HG03039 (cell line): ENCODE measurements at regions not wholly inside any gene's neighbourhood (a gene's known extent, or its start where the extent isn't known, plus 50 kb on each side); places are given as distances from the start of the nearest gene placed in this dataset.
"Not testable (repeated sequence)": the region's sequence is repeated elsewhere in the genome, so short reads cannot be mapped to it uniquely, and the experiment has no call there.

Source experiments
- ATAC-seq: cut with Tn5 transposase; IDR thresholded peaks from one replicate; pipeline ENCODE4 v1.9.1; 2021; ENCODE audit warnings: mild to moderate bottlenecking, moderate library complexity; ENCODE audit not compliant: unreplicated experiment

- ATAC-seq = no peak
Measured at GRCh38 chr10:129040377-129040776, 426.7 kb upstream of the MGMT start.

DNA sequence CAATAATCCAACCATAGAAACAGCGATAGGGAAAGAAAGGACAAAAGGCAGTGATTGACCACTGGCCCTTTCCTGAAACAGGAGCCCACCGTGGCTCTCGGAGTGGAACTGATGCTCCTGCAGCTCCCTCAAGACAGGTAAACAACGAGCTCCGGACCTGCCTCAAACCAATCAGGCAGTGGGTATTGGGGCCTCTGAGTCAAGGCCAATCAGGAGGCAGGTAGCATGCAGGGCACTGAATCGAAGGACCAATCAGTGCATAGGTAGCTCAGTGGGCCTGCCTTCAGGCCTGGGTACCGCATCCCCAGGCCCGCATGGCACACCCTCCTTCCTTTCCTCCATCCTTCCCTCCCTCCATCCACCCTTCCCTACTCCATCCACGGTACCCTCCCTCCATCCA lies 425.1 kb upstream of the MGMT start:
- no peak for ATAC-seq

- ATAC-seq = no peak
Measured at GRCh38 chr10:129042776-129043595, 424.1 kb upstream of the MGMT start.

- no peak for ATAC-seq
Measured at GRCh38 chr10:129043691-129044090, 423.4 kb upstream of the MGMT start.

- ATAC-seq = no peak
Measured at GRCh38 chr10:129045599-129045998, 421.4 kb upstream of the MGMT start.

DNA sequence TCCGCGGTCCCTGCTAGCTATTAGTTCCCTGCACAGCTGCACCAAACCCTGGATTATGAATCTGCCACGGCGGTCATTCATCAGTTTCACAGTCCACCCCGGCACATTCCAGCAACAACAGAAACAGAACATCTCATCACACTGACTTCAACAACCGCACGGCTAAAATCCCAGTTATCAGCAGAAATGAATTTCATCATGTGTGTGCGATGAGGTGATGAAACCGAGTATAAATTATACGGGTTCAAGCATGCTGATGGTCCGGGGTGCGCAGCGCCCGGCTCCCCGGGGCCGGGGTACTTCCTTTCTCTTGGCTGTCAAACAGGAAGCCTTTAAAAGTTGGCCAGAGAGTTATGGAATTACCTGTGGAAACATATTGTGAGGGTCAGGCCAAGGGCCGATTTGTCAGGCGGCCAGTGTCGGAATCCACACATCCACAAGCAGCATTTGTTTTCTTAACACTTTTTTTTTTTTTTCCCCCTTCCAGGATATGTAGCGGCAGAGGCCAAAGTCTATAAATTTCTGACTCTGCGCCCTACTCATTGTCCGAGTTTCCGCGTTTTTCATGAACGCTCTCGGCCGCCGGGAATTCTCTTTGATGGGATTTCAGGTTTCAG lies 420.9 kb upstream of the MGMT start:
- ATAC-seq = no peak

DNA sequence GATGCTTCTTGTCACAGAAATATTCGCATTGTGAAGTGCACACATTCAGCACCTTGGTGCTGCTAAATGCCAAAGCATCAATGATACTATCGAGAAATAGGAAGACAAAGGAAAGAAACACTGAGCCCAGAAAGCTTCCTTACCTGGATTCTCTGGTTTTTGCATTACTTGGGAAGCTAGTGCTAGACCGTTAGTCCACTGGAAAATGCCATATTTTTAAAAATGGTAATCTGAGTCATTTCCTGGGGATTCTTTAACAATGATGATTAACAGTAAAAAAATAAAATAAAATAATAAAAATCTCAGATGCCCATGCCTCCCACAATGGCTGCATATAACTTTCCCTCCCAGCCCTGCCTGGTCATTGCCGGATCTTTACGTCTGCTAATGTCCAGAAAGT lies 420.1 kb upstream of the MGMT start:
- no peak for ATAC-seq

DNA sequence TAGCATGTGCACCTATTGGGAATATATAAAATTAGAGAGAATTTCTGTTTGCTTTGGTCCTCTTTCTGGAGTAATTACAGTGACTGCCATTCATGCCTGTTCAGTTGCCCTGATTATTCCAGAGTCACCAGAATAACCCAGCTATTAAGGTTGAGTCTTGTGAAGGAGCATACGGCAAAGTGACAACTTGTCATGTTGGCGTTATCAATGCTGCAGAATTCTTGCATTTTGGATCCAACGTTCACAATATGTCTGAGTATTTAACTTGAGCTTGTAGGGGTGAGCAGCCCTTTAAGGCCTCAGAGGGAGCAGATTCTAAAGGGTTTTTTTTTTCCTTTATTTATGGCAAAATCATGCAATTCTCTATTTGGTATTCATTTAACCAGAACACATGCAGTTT lies 419.4 kb upstream of the MGMT start:
- ATAC-seq = no peak

DNA sequence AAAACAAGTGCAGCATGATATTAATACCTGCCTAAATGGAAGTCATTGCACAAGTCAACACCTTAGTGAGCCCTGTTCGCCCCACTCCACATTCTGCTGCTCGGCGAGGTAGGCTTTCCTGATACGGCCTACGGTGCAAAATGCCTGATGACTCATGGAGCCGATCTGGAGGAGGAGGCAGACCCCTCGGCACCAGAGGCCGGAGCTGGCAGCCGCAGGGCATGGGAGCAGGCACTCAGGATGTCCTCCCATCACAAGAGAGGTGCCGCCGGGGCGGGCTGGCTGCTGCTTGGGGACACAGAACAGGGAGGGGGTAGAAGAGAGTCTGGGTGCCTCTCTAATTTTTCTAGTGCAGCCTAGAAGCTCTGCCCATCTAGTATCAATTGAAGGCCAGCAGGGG lies 418.5 kb upstream of the MGMT start:
- no peak for ATAC-seq

- ATAC-seq = no peak
Measured at GRCh38 chr10:129049501-129049900, 417.5 kb upstream of the MGMT start.

GRCh38 chr10:129055225-129055624 lies 411.8 kb upstream of the MGMT start:
- ATAC-seq = no peak

- ATAC-seq = no peak
Measured at GRCh38 chr10:129055986-129056385, 411.1 kb upstream of the MGMT start.

DNA sequence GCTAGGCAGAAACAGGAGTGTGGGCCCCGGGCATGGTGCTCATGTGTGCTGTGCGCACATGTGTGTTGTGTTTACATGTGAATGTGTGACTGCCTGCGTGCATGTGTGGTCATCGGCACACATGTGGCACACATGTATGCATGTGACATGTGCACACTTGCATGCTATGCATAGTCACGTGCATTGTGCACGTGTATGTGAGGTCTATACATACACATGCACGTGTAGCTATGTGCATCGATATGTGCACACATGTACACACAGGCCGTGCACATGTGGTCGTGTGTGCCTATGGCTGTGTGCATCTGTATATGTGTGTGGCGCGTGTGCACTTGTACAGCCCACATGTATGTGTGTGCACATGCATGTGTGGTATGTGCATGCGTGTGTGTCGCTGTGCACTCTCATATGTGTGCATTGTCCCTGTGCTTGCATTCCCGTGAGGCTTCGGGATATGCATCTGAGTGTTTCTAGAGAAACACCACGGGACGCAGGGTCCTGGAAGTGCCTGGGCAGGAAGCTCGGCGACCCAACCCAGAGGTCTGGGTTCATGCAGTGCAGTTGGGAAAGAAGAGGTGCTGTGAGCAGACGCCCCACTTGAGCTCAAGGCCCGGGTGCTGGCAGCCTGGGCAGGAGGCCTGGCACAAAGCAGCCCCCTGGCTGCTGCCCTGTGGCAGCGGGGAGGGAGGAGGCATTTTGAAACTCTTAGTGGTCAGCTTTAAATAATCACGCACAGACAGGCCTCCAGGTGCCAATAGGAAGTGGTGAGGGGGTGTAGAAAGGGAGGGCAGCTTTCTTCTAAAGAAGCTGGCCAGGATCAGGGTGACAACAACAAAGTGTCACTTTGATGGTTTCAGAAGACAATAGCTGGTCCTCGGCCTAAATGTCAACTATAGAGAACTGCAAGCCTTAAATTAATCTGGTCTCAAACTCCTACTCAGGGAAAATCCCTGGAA lies 410.0 kb upstream of the MGMT start:
- ATAC-seq = no peak

DNA sequence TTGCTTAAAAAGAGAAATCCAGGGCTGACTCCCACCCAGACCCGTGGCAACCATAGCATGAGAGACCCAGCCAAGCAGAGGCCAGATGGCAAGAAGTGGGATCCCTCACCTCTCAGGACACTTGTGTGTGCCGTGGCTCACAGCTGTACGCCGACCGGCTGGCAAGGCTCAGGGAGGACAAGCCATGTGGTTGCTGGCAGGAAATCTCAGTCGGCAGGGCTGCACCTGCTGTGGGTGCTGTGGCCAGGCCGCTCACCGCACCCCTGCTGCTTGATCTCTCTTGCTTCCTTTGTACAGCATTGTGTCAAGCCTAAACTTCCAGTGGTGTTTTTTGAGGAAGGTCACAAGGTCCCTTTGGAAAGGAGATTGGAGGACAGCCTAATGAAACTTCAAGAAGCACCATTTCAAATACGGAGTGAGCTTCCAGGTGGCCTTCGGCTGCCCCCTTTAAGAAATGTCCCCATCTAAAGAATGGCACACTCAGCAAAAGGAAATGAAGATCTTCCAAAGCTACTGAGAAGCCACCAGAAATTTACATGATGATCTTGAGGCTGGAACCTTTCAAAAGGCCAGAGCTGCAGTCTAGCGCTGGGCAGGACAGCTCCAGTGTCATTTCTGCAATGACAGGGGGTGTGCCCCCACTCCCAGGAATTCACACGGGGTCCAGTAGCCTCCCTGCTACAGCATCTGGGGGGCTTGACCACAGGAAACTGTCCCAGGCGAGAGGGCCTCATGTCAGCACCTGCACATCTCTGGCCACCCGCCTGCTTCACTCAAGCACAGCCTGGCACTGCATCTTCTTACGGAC lies 409.0 kb upstream of the MGMT start:
- ATAC-seq = peak; percentile 54

- no peak for ATAC-seq
Measured at GRCh38 chr10:129058664-129059155, 408.3 kb upstream of the MGMT start.

DNA sequence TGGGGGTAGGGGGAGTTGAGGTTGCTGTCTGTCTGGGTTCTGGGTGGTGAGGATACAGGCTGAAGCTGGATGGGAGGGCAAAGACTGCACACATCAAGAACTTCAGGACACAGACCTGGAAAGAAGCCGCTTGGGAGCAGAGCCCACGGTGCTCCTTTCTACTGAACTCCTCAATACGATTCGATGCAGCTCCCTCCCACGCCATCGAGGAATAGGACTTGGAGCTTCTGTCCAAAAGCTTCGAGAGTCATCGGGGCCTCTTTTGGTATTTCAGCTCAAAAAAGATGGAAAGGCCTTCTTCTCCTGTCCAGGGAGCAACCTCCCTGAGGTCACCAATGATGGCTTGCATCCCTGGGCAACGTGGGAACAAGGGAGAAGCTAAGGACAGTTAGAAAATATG lies 407.1 kb upstream of the MGMT start:
- no peak for ATAC-seq

GRCh38 chr10:129063212-129063611 lies 403.8 kb upstream of the MGMT start:
- no peak for ATAC-seq

DNA sequence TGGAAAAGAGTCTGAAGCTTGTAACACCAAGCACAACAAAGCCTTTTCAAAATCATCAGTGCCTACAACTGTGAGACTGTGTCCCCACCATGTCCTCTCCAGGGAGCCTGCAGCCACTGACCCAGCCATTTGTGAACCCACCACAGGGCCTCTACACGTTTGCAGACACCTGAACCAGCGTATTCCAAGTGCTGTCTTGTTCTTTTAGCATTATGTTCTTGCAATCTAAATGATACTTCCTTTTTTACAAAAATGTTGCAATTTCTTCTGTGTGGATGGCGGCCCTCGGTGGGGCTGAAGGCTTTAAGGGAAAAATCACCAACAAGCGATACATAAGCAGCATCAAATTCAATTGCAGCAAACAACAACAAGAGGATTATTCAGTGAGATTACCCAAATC lies 403.2 kb upstream of the MGMT start:
- ATAC-seq = no peak

DNA sequence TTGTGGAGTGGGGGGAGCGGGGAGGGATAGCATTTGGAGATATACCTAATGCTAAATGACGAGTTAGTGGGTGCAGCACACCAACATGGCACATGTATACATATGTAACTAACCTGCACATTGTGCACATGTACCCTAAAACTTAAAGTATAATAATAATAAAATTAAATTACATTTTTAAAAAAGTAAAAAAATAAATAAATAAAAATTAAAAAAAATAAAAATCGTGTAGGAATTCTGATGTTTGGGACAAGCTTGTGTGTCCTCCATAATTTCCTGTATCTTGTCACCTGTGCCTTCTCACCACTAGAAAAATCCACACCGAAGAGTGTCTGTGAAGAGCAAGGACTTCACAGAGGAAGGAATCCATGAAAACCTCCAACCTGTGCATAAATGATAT lies 400.5 kb upstream of the MGMT start:
- not testable (repeated sequence) for ATAC-seq

GRCh38 chr10:129071411-129071810 lies 395.6 kb upstream of the MGMT start:
- ATAC-seq = not testable (repeated sequence)
